ENCODE measurements at regions not wholly inside any gene's neighbourhood (a gene's known extent, or its start where the extent isn't known, plus 50 kb on each side); places are given as distances from the start of the nearest gene placed in this dataset.

- TF ChIP-seq POLR2A (IDR thresholded peaks at IDR 0.05; ENCODE audit: low read depth, low read length) (no peak), TAF1 (IDR thresholded peaks at IDR 0.05; ENCODE audit: borderline replicate concordance, low read depth, low read length) (no peak)
Measured at GRCh38 chr14:104474495-104475213, 104.9 kb upstream of the C14orf180 start.

Data from GM12892 (cell line).